ENCODE measurements at regions not wholly inside any gene's neighbourhood (a gene's known extent, or its start where the extent isn't known, plus 50 kb on each side); places are given as distances from the start of the nearest gene placed in this dataset.

DNA sequence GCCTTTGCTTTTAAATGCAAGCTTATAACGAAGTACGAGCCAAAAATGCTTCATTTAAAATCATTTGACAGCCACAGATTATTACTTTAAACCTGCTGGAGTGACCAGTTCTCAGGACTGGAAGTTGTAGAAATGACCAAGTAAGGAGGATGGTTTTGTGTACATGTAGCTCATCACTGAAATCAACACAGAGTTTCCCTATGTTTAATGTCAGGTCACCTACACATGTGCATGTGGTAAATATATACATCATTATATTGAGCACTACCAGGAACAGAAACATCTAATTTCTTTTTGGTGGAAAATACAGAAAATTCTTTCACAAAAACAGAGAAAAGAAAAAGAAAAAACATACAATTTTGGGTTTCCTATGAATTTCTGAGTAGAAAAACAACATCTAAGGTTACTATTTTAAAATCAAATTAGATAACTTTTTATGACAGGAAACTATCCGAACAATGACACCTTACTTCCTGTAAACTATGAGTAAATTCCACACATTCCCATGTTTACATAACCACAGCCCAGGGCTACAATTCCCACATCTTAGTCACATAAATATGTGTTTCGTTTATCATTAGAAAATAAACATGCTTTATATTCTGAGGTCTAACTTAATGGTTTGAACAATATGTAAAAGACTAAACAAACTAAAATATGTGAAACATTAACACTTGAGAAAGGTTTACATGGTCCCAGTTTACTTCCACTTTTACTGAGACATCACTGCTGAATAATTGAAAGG, 73.6 kb downstream of the ZNF281 start (continued):
- TF ChIP-seq, protein P1, sequence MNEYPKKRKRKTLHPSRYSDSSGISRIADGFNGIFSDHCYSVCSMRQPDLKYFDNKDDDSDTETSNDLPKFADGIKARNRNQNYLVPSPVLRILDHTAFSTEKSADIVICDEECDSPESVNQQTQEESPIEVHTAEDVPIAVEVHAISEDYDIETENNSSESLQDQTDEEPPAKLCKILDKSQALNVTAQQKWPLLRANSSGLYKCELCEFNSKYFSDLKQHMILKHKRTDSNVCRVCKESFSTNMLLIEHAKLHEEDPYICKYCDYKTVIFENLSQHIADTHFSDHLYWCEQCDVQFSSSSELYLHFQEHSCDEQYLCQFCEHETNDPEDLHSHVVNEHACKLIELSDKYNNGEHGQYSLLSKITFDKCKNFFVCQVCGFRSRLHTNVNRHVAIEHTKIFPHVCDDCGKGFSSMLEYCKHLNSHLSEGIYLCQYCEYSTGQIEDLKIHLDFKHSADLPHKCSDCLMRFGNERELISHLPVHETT (CRISPR knock-in tag; conservative IDR thresholded peaks at IDR 0.05), result no peak
- TF ChIP-seq RAD21 (CRISPR knock-in tag; IDR thresholded peaks at IDR 0.05), result no peak
- no peak for TF ChIP-seq GTF3A (CRISPR knock-in tag; conservative IDR thresholded peaks at IDR 0.05)
- TF ChIP-seq GABPA (IDR thresholded peaks at IDR 0.05; ENCODE audit: low read depth, low read length), result no peak
- TF ChIP-seq GABPA (CRISPR knock-in tag; IDR thresholded peaks at IDR 0.05; ENCODE audit: low read depth), result peak; percentile 47; the same call in 1 of the 2 replicates
- TF ChIP-seq, protein P2, sequence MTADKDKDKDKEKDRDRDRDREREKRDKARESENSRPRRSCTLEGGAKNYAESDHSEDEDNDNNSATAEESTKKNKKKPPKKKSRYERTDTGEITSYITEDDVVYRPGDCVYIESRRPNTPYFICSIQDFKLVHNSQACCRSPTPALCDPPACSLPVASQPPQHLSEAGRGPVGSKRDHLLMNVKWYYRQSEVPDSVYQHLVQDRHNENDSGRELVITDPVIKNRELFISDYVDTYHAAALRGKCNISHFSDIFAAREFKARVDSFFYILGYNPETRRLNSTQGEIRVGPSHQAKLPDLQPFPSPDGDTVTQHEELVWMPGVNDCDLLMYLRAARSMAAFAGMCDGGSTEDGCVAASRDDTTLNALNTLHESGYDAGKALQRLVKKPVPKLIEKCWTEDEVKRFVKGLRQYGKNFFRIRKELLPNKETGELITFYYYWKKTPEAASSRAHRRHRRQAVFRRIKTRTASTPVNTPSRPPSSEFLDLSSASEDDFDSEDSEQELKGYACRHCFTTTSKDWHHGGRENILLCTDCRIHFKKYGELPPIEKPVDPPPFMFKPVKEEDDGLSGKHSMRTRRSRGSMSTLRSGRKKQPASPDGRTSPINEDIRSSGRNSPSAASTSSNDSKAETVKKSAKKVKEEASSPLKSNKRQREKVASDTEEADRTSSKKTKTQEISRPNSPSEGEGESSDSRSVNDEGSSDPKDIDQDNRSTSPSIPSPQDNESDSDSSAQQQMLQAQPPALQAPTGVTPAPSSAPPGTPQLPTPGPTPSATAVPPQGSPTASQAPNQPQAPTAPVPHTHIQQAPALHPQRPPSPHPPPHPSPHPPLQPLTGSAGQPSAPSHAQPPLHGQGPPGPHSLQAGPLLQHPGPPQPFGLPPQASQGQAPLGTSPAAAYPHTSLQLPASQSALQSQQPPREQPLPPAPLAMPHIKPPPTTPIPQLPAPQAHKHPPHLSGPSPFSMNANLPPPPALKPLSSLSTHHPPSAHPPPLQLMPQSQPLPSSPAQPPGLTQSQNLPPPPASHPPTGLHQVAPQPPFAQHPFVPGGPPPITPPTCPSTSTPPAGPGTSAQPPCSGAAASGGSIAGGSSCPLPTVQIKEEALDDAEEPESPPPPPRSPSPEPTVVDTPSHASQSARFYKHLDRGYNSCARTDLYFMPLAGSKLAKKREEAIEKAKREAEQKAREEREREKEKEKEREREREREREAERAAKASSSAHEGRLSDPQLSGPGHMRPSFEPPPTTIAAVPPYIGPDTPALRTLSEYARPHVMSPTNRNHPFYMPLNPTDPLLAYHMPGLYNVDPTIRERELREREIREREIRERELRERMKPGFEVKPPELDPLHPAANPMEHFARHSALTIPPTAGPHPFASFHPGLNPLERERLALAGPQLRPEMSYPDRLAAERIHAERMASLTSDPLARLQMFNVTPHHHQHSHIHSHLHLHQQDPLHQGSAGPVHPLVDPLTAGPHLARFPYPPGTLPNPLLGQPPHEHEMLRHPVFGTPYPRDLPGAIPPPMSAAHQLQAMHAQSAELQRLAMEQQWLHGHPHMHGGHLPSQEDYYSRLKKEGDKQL (CRISPR knock-in tag; IDR thresholded peaks at IDR 0.05; ENCODE audit: low read depth), result no peak
- no peak for TF ChIP-seq ZNF460 (CRISPR knock-in tag; IDR thresholded peaks at IDR 0.05; ENCODE audit: borderline replicate concordance)
- no peak for TF ChIP-seq ZNF224 (CRISPR knock-in tag; IDR thresholded peaks at IDR 0.05)
- no peak for TF ChIP-seq ZNF775 (CRISPR knock-in tag; IDR thresholded peaks at IDR 0.05; ENCODE audit: borderline replicate concordance)
- TF ChIP-seq SOX13 (IDR thresholded peaks at IDR 0.05), result no peak
- peak in 1 of 2 experiments; percentile 59; a peak in 2 of 4 replicates for TF ChIP-seq SOX13 (CRISPR knock-in tag; conservative IDR thresholded peaks at IDR 0.05 in 1 of 2, IDR thresholded peaks at IDR 0.05 in 1 of 2)
- no peak for TF ChIP-seq ZNF558 (CRISPR knock-in tag; IDR thresholded peaks at IDR 0.05; ENCODE audit: borderline replicate concordance)

Measured in HepG2 (cell line).